ENCODE measurements at regions not wholly inside any gene's neighbourhood (a gene's known extent, or its start where the extent isn't known, plus 50 kb on each side); places are given as distances from the start of the nearest gene placed in this dataset.
"Not testable (repeated sequence)": the region's sequence is repeated elsewhere in the genome, so short reads cannot be mapped to it uniquely, and the experiment has no call there.

DNA sequence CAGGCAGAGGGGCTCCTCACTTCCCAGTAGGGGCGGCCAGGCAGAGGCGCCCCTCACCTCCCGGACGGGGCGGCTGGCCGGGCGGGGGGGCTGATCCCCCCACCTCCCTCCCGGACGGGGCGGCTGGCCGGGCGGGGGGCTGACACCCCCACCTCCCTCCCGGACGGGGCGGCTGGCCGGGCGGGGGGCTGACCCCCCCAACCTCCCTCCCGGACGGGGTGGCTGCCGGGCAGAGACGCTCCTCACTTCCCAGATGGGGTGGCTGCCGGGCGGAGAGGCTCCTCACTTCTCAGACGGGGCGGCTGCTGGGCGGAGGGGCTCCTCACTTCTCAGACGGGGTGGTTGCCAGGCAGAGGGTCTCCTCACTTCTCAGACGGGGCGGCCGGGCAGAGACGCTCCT is 80.0 kb upstream of the PNPT1 start:
- TF ChIP-seq, protein P1, sequence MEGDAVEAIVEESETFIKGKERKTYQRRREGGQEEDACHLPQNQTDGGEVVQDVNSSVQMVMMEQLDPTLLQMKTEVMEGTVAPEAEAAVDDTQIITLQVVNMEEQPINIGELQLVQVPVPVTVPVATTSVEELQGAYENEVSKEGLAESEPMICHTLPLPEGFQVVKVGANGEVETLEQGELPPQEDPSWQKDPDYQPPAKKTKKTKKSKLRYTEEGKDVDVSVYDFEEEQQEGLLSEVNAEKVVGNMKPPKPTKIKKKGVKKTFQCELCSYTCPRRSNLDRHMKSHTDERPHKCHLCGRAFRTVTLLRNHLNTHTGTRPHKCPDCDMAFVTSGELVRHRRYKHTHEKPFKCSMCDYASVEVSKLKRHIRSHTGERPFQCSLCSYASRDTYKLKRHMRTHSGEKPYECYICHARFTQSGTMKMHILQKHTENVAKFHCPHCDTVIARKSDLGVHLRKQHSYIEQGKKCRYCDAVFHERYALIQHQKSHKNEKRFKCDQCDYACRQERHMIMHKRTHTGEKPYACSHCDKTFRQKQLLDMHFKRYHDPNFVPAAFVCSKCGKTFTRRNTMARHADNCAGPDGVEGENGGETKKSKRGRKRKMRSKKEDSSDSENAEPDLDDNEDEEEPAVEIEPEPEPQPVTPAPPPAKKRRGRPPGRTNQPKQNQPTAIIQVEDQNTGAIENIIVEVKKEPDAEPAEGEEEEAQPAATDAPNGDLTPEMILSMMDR (conservative IDR thresholded peaks at IDR 0.05; ENCODE audit: low read depth, low read length), result not testable (repeated sequence)
- not testable (repeated sequence) for TF ChIP-seq CHD1 (IDR thresholded peaks at IDR 0.05; ENCODE audit: low read depth, low read length); MAZ (IDR thresholded peaks at IDR 0.05; ENCODE audit: borderline replicate concordance, low read depth, low read length); FOS (IDR thresholded peaks at IDR 0.05; ENCODE audit: low read depth, low read length); SMC3 (IDR thresholded peaks at IDR 0.05; ENCODE audit: low read depth, low read length); RAD21 (IDR thresholded peaks at IDR 0.05; ENCODE audit: low read length); CEBPB (IDR thresholded peaks at IDR 0.05; ENCODE audit: low read depth, low read length); POLR2A (IDR thresholded peaks at IDR 0.05; ENCODE audit: low read depth, low read length); RFX5 (IDR thresholded peaks at IDR 0.05; ENCODE audit: low read depth, low read length); MAFK (IDR thresholded peaks at IDR 0.05; ENCODE audit: low read depth, low read length); BHLHE40 (IDR thresholded peaks at IDR 0.05; ENCODE audit: low read depth, low read length); MXI1 (IDR thresholded peaks at IDR 0.05; ENCODE audit: borderline replicate concordance, low read depth, low read length)
- TF ChIP-seq, protein P2, sequence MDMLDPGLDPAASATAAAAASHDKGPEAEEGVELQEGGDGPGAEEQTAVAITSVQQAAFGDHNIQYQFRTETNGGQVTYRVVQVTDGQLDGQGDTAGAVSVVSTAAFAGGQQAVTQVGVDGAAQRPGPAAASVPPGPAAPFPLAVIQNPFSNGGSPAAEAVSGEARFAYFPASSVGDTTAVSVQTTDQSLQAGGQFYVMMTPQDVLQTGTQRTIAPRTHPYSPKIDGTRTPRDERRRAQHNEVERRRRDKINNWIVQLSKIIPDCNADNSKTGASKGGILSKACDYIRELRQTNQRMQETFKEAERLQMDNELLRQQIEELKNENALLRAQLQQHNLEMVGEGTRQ (IDR thresholded peaks at IDR 0.05; ENCODE audit: low read depth, low read length), result not testable (repeated sequence)
- TF ChIP-seq, protein P3, sequence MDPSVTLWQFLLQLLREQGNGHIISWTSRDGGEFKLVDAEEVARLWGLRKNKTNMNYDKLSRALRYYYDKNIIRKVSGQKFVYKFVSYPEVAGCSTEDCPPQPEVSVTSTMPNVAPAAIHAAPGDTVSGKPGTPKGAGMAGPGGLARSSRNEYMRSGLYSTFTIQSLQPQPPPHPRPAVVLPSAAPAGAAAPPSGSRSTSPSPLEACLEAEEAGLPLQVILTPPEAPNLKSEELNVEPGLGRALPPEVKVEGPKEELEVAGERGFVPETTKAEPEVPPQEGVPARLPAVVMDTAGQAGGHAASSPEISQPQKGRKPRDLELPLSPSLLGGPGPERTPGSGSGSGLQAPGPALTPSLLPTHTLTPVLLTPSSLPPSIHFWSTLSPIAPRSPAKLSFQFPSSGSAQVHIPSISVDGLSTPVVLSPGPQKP (IDR thresholded peaks at IDR 0.05; ENCODE audit: borderline replicate concordance, low read depth, low read length), result not testable (repeated sequence)

All from IMR-90 (cell line).